ENCODE measurements at regions not wholly inside any gene's neighbourhood (a gene's known extent, or its start where the extent isn't known, plus 50 kb on each side); places are given as distances from the start of the nearest gene placed in this dataset.

- DNase-seq (ENCODE audit: low read depth in 2 of 2), result no peak
Measured at GRCh38 chr2:128492966-128493811, 174.5 kb upstream of the HS6ST1 start.

DNA sequence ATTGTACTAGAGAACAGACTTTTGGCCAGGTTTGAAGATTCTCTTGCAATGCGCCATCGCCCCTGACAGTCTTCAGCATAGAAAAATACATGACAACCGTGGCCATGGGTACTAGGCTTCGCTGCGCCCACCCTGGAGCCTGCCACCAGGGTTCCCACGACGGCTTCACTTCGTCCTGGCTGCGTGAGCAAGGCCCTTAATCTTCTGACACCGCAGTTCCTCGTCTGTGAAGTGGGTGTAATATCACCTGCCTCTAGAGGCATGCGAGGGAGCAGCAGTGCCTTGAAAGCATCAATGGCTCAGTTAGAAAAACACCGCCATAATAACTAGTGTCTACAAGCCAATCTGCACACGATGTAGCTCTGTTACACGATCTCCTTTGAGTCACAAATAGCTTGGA is 175.2 kb upstream of the HS6ST1 start:
- DNase-seq (ENCODE audit: low read depth in 2 of 2), result no peak

DNA sequence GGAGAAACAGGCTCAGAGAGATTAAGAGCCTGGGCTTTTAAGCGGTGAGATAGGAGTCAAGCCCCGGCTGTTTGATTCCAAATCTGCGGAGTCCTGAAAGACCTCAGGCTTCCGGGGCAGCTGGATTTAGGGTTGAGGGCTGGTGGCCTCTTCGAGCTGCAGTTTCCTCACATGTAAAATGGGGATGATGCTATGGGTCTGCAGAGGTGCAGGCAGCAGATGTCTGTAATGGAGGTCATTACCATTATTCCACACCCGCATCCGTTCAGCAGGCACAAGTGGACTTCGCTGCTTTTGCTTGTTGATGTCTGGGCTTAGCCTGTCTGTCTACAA is 175.6 kb upstream of the HS6ST1 start:
- DNase-seq (ENCODE audit: low read depth in 2 of 2), result no peak

GRCh38 chr2:128494640-128495321 is 176.1 kb upstream of the HS6ST1 start:
- DNase-seq (ENCODE audit: low read depth in 2 of 2), result no peak

DNA sequence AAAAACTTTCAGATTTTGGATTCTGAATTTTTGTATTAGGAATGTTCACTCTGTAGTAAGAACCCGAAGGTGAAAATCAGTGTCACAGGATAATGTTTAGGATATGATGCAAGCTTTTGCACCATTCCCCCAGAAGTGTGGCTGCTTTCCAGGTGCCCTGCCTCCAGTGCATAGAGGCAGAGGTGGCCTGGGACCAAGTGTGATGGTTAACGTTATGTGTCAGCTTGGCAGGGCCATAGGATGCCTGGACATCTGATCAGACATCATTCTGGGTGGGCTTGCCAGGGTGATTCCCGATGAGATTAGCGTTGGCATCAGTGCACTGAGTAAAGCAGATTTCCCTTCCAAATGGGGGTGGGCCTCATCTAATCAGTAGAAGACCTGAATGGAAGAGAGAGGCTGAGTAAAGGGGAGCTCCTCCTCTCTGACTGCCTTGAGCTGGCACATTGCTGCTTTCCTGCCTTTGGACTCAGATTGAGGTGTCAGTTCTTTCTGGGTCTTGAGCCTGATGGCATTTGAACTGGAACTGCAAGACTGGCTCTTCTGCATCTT is 177.4 kb upstream of the HS6ST1 start:
- DNase-seq (ENCODE audit: low read depth in 2 of 2), result no peak

DNA sequence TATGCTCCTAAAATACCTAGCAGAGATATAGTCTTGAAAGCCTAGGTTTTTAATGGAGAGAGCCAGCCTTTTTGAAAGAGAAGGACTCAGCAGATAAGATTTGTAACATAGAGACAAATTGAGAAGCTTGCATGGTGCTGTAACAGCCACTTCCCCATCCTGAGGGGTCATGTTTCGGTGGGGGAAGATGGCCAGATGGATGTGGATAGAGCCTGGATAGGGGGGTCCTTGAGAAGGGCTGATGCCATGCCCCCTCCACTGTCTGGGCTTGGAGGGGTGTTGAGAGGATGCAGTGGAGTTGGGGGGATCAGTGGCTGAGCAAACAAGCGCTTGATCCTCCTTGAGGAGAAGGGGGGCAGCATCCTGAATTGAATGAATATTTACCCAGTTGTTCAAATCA is 178.0 kb upstream of the HS6ST1 start:
- no peak for DNase-seq (ENCODE audit: low read depth in 2 of 2)

DNA sequence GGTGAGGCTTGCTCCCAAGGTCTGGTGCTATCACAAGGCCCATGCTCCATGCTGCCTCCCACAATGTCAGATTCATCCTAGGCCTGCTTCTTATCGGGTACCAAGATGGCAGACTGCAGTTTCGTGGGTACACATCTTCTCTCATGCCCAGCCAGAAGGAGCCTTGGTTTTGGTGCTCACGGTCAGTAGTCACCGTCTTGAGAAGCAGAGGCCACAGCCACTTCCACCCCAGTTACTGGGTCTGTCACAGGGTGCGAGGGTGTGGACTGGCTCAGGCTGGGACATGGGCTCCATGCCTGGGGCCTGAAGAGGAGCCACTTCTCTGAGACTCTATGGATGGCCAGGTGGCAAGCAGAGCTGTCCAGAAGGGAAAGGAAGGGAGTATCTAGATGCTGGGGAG is 178.8 kb upstream of the HS6ST1 start:
- DNase-seq (ENCODE audit: low read depth in 2 of 2), result no peak

DNA sequence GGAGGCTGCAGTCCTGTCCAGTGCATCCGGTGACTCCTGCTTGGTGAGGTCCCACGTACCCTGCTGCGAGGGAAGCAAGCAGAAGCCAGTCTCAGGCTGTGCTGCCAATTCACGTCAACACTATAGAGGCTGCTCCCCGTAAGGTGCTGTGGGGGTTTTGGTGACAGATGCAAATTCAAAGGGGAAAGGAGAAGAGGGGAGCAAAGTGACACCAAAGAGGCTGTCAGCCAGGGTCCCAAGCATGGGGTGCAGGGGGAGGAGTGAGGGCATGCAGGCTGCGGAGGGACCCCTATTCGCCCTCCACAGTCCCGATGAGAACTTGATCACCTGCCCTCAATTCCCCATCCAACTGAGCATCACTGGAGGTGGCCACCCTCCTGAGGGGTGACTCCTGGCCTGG is 179.4 kb upstream of the HS6ST1 start:
- no peak for DNase-seq (ENCODE audit: low read depth in 2 of 2)

- no peak for DNase-seq (ENCODE audit: low read depth in 2 of 2)
Measured at GRCh38 chr2:128498589-128498988, 179.9 kb upstream of the HS6ST1 start.

DNA sequence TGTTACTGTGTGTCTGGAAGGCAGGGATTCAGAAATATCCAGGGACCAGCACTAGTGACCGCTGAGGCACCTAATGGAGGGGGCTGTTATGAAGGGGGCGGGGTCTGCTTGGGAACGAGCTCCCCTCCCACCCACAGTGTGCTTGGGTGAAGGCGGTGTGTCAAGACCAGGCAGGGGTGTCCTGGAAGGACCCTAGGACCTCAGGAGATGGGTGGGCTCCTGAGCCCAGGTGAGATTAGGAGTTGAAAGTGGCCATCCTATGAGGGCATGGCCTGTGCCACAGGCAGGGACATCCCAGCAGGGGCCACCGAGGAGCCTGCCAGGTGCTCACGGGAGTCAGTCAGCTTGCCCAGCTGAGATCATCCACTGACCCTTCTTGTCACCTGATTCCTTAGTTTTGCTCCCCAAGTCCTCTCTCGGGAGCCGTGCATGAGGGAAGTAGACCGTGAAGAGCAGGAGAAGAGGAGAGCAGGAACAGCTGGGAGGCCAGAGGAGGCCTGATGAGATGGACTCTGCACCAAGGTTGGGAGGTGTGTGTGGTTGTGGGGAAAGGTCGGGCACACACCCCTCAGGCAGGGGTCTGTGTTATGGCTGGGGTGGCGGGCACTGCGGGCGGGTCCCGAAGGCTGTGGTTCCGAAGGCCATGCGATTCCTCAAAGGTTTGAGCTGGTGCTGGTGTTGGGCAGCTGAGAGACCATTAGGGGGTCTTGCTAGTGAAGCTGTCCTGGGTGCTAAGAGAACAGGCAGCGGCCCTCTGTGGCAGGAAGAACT is 180.9 kb upstream of the HS6ST1 start:
- DNase-seq (ENCODE audit: low read depth in 2 of 2), result no peak

DNA sequence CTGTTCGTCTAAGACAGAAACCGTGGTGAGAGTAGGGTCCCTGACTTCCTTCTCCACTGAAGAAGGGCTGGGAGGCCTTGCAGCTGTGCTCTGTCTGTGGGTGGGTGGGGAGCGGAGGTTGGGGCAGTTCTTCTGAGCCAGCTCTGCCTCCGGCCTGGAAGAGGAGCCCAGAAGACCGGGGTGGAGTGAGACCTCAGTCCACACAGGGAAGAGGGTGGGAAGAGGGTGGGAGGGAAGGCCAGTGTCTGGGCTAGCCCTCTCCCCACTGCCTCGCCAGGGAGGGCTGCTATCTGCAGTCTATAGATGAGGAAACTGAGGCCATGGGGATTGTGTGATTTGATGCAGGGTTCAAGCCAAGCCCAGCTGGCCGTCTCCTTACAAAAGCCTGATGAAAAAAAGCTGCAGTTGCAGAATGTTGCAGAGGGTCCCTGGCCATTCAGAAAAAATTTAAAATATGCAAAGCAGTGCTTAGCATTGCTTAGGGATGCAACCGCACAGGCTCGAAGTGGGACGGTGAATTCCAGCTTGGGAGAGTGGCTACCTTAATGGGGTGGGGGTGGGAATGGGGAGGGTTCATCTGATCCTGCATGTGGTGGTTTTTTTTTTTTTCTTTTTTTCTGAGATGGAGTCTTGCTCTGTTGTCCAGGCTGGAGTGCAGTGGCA is 181.6 kb upstream of the HS6ST1 start:
- no peak for DNase-seq (ENCODE audit: low read depth in 2 of 2)

GRCh38 chr2:128501006-128501690 is 182.5 kb upstream of the HS6ST1 start:
- no peak for DNase-seq (ENCODE audit: low read depth in 2 of 2)

GRCh38 chr2:128501700-128502099 is 183.0 kb upstream of the HS6ST1 start:
- DNase-seq (ENCODE audit: low read depth in 2 of 2), result no peak

- DNase-seq (ENCODE audit: low read depth in 2 of 2), result no peak
Measured at GRCh38 chr2:128502200-128502599, 183.5 kb upstream of the HS6ST1 start.

DNA sequence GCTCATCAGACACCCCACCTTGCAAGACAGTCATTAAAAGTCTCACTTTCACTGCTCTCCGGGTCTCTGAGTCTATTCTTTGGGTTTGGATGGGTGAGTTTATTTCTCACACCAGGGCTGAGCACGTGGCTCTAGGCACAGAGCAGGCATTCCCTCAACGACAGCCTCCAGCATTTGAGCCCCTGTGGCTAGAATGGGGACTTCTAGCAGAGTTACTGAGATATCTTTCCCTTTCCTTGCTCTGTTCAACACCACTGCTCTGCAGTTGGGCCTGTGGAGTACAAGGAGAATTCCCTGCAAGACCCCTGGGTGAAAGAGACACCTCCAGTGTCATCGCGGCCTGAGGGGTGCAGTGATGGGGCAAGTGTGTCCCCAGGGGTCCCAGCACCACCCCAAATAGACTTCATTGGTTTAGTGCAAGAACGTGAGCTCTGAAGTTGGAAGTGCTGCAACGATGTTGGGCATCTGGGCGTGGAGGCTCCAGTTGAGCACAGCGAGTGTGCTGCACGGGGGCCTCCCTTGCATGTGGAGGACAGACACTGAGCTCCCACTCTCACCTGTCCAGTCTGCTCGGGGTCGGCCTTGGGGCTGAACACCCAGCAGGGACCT is 184.1 kb upstream of the HS6ST1 start:
- DNase-seq (ENCODE audit: low read depth in 2 of 2), result no peak

GRCh38 chr2:128503399-128504245 is 185.0 kb upstream of the HS6ST1 start:
- no peak for DNase-seq (ENCODE audit: low read depth in 2 of 2)

DNA sequence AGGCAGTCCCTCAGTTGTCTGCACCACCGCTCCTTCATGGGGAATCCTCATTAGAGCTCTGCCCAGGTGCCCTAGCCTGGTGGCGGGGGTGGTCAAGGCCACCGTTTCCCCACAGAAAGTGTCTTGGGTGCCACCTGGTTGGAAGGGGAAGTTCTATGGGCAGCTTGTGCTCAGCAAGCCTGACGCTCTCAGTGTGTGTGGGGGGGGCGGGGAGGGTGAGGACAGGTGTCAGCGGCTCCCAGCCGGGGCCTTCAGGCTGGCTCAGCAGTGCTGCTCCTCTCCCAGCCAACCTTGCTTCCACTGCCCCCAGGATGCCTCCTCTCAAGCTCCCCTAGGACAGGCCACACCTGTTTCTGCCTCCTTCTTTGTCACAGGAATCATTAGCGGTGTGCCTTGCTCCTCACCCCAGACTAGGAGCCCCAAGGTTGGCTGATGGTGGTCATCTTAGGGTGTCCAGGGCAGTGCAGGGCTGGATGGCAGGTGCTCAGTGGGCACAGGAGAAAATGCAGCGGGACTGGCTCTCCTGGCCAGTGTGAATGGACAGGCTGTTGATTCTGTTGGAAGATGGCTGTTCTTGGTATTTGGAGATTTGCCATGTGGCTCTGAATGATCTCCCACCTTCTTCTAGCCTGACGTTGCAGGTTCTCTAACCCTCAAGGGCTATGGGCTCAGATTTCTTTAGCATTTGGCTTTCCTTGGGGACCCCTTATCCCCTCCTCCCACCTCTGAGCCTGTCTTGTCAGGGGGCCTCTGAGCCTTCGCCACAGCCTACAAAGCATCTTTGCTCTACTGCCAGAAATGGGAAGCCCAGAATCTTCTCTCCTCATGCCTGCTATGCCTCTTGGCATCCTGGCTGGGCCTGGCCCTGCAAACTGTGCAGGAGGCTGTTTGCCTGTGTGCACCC is 185.8 kb upstream of the HS6ST1 start:
- no peak for DNase-seq (ENCODE audit: low read depth in 2 of 2)

GRCh38 chr2:128505150-128505490 is 186.5 kb upstream of the HS6ST1 start:
- no peak for DNase-seq (ENCODE audit: low read depth in 2 of 2)
